Activated CD8-positive, alpha-beta memory T cell treated with anti-CD3 and anti-CD28 coated beads, Interleukin-2, amount 50 U/mL, for 48 hours (primary cell): ENCODE measurements at regions not wholly inside any gene's neighbourhood (a gene's known extent, or its start where the extent isn't known, plus 50 kb on each side); places are given as distances from the start of the nearest gene placed in this dataset.

Experiments used
- DNase-seq: peaks from one replicate; pipeline ENCODE4 v3.0.0-alpha.2; 2020

DNA sequence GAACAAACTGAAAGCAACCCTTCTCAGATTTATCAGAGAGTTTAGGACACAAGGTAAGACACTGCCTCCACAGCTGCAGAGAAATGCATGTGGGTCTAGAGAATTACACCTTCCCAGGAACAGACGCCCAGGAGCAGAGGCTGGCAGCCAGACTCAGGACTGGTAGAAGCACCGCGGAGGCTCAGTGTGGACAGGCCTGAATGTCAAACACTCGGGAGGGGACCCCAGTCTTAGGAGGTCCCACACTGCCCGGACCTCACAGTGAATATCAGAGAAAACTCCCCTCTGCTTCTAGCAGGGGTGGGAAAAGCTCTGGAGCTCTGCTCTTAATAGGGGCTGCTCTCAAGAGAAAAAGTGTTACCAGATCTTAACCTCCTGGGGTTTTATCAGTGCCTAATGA, 952.7 kb downstream of the BRD1 start:
- DNase-seq = no peak

DNA sequence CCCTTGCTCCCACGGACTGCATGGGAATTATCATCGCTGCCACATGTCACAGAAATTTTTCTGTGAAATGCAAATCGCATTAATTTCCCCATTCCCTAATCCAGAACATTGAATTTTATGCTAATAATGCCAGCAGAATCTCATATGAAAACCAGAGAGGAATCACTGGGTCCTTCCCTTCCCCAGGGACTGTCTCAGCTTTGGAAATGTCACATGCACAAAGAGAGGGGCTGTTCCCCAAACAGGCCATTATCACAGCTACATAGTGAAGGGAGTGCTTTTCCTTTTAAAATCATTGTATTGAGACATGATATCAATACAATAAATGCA, 954.5 kb downstream of the BRD1 start:
- DNase-seq = no peak

DNA sequence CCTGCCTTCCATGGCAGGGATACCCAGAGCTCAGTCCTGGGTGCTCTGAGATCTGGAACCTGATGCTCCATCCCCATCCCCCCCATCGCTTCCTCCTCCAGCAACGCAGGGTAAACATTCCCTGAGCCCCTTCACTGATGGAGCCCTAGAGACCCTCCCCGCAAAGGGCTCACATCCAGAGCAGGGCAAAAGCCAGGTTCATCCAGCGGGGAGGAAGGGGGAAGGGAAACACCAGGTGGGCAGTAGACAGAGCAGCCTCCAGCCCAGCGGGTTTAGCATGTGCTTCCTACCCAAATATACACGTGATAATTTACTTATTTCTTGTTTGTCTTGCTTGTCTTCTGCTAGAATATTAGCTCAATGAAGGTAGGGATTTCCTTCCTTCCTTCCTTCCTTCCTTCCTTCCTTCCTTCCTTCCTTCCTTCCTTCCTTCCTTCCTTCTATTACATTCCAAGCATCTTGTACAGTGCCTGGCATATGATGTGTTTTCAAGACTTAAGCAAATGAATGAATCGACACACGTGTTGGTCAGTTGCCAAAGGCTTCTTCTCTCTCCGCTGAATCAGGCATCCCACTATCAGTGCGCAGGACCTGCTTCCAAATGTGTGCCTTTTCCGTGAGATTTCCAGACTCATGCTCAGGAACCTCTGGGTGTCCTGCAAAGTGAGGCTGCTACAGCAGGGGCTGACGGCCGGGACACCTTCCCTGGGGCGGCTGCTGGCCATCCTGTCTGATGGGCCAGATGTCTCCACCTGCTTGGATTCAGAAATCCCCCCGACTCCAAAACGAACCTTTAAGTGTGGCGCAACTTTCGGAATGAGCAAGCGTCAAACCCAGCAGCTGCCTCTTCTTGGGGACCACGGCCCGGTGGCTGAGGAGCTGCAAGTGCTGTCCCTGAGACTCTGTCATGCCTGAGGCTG, 955.1 kb downstream of the BRD1 start:
- DNase-seq = no peak

GRCh38 chr22:48871176-48871840, 956.4 kb downstream of the BRD1 start:
- DNase-seq = no peak

GRCh38 chr22:48870436-48870835, 957.2 kb downstream of the BRD1 start:
- no peak for DNase-seq

DNA sequence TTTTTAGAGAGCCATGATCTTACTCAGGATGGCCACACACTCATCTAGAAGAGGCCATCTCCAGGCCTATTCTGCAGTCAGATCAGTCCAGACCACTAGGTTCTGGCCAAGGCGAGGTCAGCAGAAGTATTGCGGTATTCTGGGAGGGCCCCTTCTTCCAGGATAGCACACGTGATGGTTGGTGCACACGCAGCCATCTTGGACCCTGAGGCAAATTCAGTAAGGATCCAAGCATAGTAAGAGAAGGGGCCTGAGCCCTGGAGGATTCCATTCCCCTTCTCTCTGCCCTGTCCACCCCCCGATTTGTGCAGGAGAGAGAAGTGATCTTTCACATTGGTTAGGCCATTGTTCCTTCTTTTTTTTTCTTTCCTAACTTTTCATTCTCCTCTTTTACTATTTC, 957.9 kb downstream of the BRD1 start:
- DNase-seq = no peak

GRCh38 chr22:48869161-48869560, 958.5 kb downstream of the BRD1 start:
- DNase-seq = no peak

DNA sequence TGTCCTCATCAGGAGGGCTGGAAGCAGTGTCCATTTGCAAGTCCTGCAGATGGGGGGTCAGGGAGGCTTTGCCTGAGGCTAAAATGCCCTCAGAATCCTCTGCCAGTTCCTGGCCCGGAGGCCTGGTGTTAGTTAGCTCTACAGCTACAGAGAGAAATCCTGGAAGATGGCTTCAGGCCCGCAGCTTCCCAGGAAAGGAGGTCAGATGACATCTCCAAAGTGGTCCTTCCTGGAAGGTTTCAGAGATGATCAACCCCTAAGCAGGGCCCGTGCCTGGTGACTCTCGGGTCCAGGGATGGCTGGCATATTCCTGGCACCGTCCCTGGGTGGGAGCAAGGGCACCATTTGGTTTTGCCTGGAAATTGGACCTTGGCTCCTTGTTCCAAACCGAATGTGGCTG, 959.1 kb downstream of the BRD1 start:
- DNase-seq = no peak

GRCh38 chr22:48867891-48868290, 959.8 kb downstream of the BRD1 start:
- no peak for DNase-seq

DNA sequence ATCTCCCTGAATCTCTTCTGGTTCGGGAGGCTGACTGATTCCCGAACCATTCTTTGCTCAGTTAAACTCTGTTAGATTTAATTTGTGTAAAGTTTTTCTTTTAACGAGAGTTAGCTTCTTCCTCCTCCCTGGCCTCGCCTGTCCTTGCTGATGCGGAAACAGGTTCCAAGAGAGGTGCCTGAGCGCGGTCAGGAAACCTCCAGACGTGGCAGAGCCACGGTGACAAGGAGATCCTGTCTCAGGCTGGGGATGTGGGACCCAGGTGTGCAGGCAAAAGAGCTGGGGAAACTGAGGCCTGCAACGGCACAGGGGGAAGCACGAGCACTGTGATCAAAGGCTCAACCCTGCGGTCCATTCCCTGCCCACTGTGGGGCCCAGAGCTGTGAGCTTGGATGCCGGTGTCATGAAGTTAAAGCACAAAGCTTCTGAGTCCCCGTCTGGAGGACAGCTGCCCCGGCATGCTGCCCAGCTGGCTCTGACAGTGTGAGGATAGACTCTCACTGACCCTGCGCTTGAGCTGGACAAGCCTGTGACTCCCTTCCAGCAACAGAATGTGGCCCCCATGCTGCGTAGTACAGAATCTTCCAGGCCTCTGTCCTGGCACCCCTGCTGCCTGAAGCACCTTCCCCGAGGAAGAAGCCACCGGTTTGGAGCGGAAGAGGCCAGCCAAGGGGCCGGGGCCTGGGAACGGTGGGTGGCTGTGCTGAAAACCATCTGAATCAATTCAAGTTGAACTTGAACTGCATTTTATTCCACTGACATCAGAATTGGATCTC, 960.6 kb downstream of the BRD1 start:
- no peak for DNase-seq

DNA sequence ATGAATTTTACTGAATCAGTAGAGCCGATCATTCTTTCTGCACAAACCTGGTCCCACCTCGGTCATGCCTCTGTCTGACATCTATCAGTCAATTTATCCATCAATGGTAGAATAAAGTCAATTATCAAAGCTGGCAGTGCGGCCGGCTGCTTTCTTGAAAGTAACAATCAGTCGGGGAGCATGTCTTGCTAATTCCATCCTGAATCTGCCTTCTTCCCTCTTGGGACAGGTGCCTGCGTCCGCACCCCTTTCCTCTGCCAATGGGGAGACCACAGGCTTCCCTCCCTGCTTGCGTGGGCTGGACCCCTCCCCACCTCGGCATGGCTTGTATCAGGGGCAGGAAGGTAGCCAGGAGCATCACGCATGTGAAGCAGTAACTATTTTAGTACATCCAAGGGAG, 962.9 kb downstream of the BRD1 start:
- no peak for DNase-seq

GRCh38 chr22:48863965-48864528, 963.6 kb downstream of the BRD1 start:
- no peak for DNase-seq

GRCh38 chr22:48860557-48860956, 967.1 kb downstream of the BRD1 start:
- no peak for DNase-seq

DNA sequence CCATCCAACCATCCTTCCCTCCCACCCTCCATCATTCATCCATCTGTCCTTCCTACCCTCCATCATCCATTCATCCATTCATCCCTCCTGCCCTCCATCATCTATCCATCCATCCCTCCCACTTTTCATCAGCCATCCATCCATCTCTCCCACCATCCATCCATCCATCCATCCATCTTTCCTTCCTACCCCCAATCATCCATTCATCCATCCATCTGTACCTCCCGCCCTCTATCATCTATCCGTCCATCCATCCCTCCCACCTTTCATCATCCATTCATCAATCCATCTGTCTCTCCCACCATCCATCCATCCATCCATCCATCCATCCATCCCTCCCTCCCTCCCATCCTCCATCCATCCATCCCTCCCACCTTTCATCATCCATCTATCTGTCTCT, 968.8 kb downstream of the BRD1 start:
- DNase-seq = no peak

GRCh38 chr22:48858121-48858520, 969.6 kb downstream of the BRD1 start:
- no peak for DNase-seq

DNA sequence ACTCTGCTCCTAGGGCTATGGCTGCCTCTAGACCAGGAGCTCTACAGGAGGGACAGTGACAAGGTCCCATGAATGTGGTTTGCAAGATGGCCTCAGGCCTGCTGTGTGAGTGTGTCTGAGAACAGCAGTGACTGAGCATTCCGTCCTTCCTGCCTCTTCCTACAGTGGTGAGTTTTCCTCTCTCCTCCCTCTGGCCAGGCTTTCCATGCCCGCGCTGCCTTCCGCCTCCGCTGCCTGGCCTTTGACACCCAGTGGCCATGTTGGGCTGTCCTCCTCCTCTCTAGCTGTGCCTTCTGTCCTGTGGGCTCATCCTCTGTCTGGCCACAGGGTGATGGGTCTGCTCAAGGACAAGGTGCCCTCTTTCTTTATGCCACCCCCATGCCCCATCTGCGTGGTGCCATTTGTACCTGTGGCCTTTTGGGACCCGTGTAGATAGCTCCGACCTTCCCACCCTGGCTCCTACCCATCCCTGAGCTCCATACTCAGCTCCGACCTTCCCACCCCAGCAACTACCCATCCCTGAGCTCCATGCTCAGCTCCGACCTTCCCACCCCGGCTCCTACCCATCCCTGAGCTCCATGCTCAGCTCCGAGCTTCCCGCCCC, 970.4 kb downstream of the BRD1 start:
- peak; percentile 8 for DNase-seq

- peak; percentile 26 for DNase-seq
Measured at GRCh38 chr22:48856308-48856615, 971.4 kb downstream of the BRD1 start.

DNA sequence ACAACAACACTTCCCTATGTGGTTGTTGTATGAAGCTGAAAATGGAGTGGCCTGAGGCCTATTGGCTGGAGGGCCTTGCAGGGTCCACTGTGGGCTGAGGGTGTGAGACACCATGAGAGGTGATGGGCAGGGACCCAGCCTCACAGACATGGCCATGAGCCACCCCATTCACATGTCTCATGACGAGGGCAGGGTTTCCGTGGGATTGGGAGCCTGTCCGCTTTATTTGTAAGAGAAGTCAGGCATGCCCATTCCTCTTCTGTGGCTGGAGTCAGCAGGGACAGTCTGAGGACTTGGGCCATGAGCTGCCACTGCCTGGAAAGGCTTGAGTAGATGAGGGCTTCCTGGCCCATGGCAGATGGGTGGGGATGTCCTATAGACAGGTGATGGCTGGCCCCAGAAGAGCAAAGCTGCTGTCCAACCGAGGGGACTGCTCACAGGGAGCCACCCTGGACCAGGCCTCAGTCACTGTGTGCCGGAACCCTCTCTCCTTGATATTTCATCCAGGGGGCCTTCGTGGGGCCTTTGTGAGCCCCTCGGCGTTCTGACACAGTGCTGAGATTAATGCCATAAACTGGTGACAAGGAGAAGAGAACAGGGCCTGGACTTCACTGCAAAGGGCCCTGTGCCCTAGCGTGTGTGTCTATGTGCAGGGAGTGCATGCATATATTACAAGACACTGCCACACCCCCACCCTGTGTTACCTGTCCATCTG, 971.9 kb downstream of the BRD1 start:
- peak; percentile 17 for DNase-seq

GRCh38 chr22:48855013-48855412, 972.7 kb downstream of the BRD1 start:
- no peak for DNase-seq

DNA sequence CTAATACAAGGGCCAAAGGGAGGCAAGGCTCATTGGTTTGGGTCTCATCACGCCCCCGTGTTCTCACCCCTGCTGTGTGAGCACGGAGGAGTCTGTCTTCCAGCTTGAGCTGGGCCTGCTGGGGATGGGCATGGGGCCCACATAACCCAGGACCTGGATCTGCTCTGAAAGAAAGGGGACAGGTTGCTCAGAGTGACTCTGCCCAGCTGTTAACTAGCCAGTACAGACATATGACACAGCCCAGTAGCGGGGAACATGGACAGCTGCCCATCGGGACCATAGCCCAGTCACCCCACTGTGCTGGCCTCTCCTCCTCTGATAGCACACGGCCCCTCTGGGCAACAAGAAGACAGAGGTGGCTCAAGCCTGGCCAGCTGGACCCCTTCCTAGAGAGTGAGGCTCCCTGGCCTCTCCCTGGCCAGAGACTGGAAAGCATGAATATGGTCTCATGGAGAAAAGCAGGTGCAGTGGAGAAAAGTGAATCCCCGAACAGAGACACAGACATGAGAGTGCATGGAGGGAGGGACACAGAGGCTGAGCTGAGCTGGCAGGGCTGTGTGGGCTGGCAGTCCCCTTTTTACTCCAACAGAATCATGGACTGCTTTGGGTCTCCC, 973.9 kb downstream of the BRD1 start:
- peak; percentile 6 for DNase-seq

GRCh38 chr22:48851933-48852549, 975.6 kb downstream of the BRD1 start:
- DNase-seq = no peak
